HCT116 (cell line): ENCODE measurements at regions not wholly inside any gene's neighbourhood (a gene's known extent, or its start where the extent isn't known, plus 50 kb on each side); places are given as distances from the start of the nearest gene placed in this dataset.

ENCODE experiments used
- EZH2 ChIP-seq: fragments of 200-600 bp; sonication (generic); IDR thresholded peaks from 2 replicates; pipeline ENCODE4 v1.6.1; 2017; ENCODE audit warnings: antibody characterized with exemption, mixed run types
- MAX ChIP-seq: IDR thresholded peaks from 2 replicates; pipeline ENCODE4 v1.6.1; 2012
- POLR2A ChIP-seq: IDR thresholded peaks from 2 replicates; pipeline ENCODE4 v1.7.0; 2011; ENCODE audit warnings: borderline replicate concordance; ENCODE audit not compliant: insufficient read depth, insufficient read length; ENCODE audit errors: extremely low read depth
- TF ChIP-seq, protein P1 (sequence below), 3 experiments: fragments of 200-600 bp in 1 of 3; sonication (generic) in 1 of 3; IDR thresholded peaks in 2 of 3; conservative IDR thresholded peaks in 1 of 3; 2 replicates each; pipeline ENCODE4 v1.5.1; 2012 to 2017; ENCODE audit warnings: low read depth in 2 of 3, low read length in 2 of 3, antibody characterized with exemption in 1 of 3, borderline replicate concordance in 1 of 3, control low read depth in 1 of 3, mild to moderate bottlenecking in 1 of 3, mixed read lengths in 1 of 3, mixed run types in 1 of 3, moderate library complexity in 1 of 3; ENCODE audit not compliant: insufficient read depth in 1 of 3

DNA sequence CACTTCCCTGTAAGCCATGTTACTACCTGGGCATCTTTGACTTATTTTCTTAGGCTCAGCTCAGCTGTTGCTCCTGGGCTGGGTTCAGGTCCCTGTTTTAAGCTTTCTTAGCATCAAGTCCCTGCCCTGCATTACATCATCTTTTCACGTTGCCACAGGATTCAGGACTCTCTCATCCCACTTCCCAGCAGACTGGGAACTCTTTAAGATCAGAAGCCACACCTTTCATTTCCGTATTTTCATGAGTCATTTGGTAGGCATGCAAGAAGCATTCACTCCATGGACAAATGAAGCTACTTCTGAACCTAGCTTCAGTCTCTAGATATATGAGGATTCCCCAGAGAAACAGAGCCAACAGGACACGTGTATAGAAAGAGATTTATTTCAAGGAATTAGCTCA lies 726.8 kb downstream of the VRK1 start:
- TF ChIP-seq POLR2A (no peak), MAX (peak; percentile 35; the same call in 1 of the 2 replicates), EZH2 (no peak)
- TF ChIP-seq, protein P1, sequence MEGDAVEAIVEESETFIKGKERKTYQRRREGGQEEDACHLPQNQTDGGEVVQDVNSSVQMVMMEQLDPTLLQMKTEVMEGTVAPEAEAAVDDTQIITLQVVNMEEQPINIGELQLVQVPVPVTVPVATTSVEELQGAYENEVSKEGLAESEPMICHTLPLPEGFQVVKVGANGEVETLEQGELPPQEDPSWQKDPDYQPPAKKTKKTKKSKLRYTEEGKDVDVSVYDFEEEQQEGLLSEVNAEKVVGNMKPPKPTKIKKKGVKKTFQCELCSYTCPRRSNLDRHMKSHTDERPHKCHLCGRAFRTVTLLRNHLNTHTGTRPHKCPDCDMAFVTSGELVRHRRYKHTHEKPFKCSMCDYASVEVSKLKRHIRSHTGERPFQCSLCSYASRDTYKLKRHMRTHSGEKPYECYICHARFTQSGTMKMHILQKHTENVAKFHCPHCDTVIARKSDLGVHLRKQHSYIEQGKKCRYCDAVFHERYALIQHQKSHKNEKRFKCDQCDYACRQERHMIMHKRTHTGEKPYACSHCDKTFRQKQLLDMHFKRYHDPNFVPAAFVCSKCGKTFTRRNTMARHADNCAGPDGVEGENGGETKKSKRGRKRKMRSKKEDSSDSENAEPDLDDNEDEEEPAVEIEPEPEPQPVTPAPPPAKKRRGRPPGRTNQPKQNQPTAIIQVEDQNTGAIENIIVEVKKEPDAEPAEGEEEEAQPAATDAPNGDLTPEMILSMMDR (IDR thresholded peaks at IDR 0.05 in 2 of 3, conservative IDR thresholded peaks at IDR 0.05 in 1 of 3; ENCODE audit: borderline replicate concordance in 1 of 3, insufficient read depth in 1 of 3, low read depth in 2 of 3, low read length in 2 of 3): no peak
